HG02678 (cell line): ENCODE measurements at regions not wholly inside any gene's neighbourhood (a gene's known extent, or its start where the extent isn't known, plus 50 kb on each side); places are given as distances from the start of the nearest gene placed in this dataset.

Experiments
- ATAC-seq: cut with Tn5 transposase; IDR thresholded peaks from one replicate; pipeline ENCODE4 v1.9.1; 2021; ENCODE audit warnings: mild to moderate bottlenecking, moderate library complexity; ENCODE audit not compliant: unreplicated experiment

- ATAC-seq = no peak
Measured at GRCh38 chr6:54440549-54440948, 132.3 kb downstream of the TINAG start.

GRCh38 chr6:54441020-54441419 is 132.8 kb downstream of the TINAG start:
- ATAC-seq = no peak

GRCh38 chr6:54441687-54442248 is 133.5 kb downstream of the TINAG start:
- no peak for ATAC-seq

- no peak for ATAC-seq
Measured at GRCh38 chr6:54445207-54445606, 137.0 kb downstream of the TINAG start.

- ATAC-seq = no peak
Measured at GRCh38 chr6:54448617-54449016, 140.4 kb downstream of the TINAG start.

- ATAC-seq = no peak
Measured at GRCh38 chr6:54451516-54451915, 143.3 kb downstream of the TINAG start.

- no peak for ATAC-seq
Measured at GRCh38 chr6:54463354-54464024, 155.2 kb downstream of the TINAG start.

GRCh38 chr6:54465649-54466300 is 157.5 kb downstream of the TINAG start:
- ATAC-seq = no peak

- ATAC-seq = no peak
Measured at GRCh38 chr6:54467384-54467783, 159.1 kb downstream of the TINAG start.

- no peak for ATAC-seq
Measured at GRCh38 chr6:54473328-54473727, 165.1 kb downstream of the TINAG start.

GRCh38 chr6:54474898-54475297 is 166.7 kb downstream of the TINAG start:
- no peak for ATAC-seq

GRCh38 chr6:54481091-54481490 is 172.8 kb downstream of the TINAG start:
- ATAC-seq = no peak

- ATAC-seq = no peak
Measured at GRCh38 chr6:54491431-54491830, 183.2 kb downstream of the TINAG start.

- ATAC-seq = no peak
Measured at GRCh38 chr6:54493138-54493537, 184.9 kb downstream of the TINAG start.

GRCh38 chr6:54503144-54503543 is 194.9 kb downstream of the TINAG start:
- ATAC-seq = no peak

GRCh38 chr6:54515013-54515412 is 206.8 kb downstream of the TINAG start:
- no peak for ATAC-seq

GRCh38 chr6:54515713-54516112 is 207.5 kb downstream of the TINAG start:
- no peak for ATAC-seq

- ATAC-seq = no peak
Measured at GRCh38 chr6:54516321-54516720, 208.1 kb downstream of the TINAG start.

- no peak for ATAC-seq
Measured at GRCh38 chr6:54519161-54519560, 210.9 kb downstream of the TINAG start.

- no peak for ATAC-seq
Measured at GRCh38 chr6:54525731-54526130, 217.5 kb downstream of the TINAG start.

- no peak for ATAC-seq
Measured at GRCh38 chr6:54533567-54533966, 225.3 kb downstream of the TINAG start.

GRCh38 chr6:54535568-54535967 is 227.3 kb downstream of the TINAG start:
- ATAC-seq = no peak
